ENCODE measurements at regions not wholly inside any gene's neighbourhood (a gene's known extent, or its start where the extent isn't known, plus 50 kb on each side); places are given as distances from the start of the nearest gene placed in this dataset.

DNA sequence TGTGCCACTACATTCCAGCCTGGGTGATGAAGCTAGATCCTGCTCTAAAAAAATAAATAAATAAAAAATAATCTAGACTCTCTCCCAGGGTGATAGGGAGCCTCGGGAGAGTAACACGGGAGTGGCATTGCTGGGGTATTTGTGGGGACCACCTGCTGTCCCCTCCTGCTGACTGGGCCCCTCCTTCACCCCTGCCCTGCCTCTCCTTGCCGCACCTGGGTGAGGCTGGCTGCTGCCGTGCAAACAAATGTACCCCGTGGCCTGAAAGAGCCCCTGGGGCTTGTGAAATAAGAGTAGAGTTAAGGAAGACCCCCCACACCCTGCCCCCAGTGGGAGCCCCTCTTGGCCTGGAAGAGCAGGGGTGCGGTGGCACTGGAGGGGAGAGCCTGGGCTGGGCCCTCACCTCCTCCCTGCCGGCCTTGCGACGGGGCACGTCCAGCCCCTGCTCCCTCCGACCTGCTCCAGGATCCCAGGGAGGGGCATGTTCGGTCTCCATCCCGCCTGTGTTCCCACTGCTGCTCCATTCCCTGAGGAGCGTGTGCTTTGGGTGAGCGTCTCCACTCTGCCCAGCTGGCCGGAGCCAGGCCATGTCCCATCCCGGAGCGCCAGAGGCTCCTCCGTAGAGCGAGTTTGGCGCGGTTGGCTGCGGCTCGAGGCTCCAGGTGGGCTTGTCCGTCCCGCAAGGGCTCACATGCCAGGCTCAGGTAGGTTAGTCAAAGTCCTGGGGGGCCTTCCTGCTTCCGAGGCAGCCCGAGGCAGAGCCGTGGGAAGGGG lies 75.0 kb upstream of the RNU6ATAC start:
- WGBS, 2 donors, result 70 to 80% methylated on average over 3 to 4 of the region's 29 CpGs
- intact Hi-C loops (cut with DNase I), result no loop called here
- H3K27me3 ChIP-seq, result peaks cover 0 to 80% (median 0%) of the 10 kb centered on the region in 4 donors

DNA sequence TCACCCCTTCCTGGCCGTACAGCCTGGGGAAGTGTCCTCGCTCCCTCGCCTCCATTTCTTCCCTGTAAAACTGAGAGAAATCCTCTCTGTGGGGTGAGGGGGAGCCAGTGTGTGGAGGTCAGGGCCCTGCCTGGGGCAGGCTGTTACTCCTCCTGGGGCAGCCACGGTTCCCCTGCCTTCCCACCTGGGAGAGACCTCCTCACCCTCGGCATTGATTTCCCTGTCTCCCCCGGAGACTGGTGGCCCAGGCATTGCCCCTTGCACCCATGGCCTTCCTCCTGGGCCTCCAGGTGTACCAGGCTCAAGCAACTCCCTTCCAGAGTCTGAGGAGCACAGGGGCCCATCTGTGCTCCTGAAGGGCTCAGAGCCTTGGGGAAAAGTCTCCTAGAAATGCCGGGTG lies 75.6 kb upstream of the RNU6ATAC start:
- Histone ChIP-seq H3K4me3 (no peak overlapping the region), H3K27me3 (peaks cover 0 to 80% (median 0%) of the 10 kb centered on the region in 4 donors), H3K27ac (no peak overlapping the region), H3K4me1 (peaks cover 0 to 29% (median 7%) of the 10 kb centered on the region in 3 donors), H3K36me3 (no peaks in the 10 kb centered on the region), H3K9me3 (no peaks in the 10 kb centered on the region)
- intact Hi-C loops (cut with DNase I), result no loop called here
- DNase-seq, result no peak
- TF ChIP-seq, protein P1, sequence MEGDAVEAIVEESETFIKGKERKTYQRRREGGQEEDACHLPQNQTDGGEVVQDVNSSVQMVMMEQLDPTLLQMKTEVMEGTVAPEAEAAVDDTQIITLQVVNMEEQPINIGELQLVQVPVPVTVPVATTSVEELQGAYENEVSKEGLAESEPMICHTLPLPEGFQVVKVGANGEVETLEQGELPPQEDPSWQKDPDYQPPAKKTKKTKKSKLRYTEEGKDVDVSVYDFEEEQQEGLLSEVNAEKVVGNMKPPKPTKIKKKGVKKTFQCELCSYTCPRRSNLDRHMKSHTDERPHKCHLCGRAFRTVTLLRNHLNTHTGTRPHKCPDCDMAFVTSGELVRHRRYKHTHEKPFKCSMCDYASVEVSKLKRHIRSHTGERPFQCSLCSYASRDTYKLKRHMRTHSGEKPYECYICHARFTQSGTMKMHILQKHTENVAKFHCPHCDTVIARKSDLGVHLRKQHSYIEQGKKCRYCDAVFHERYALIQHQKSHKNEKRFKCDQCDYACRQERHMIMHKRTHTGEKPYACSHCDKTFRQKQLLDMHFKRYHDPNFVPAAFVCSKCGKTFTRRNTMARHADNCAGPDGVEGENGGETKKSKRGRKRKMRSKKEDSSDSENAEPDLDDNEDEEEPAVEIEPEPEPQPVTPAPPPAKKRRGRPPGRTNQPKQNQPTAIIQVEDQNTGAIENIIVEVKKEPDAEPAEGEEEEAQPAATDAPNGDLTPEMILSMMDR (IDR thresholded peaks at IDR 0.05), result no peak
- TF ChIP-seq POLR2A (IDR thresholded peaks at IDR 0.05), result no peak
- WGBS, 2 donors, result no CpG with 5 or more reads among the region's 7 CpGs

More for the DNA sequence above, 75.0 kb upstream of the RNU6ATAC start:
- no peak for DNase-seq
- H3K27ac ChIP-seq, result no peak overlapping the region
- TF ChIP-seq, protein P1 (IDR thresholded peaks at IDR 0.05), result no peak
- no peak for TF ChIP-seq POLR2A (IDR thresholded peaks at IDR 0.05)
- H3K36me3 ChIP-seq, result no peaks in the 10 kb centered on the region
- no peaks in the 10 kb centered on the region for H3K9me3 ChIP-seq
- no peak overlapping the region for H3K4me3 ChIP-seq
- peaks cover 0 to 36% (median 9%) of the 10 kb centered on the region in 3 donors for H3K4me1 ChIP-seq

DNA sequence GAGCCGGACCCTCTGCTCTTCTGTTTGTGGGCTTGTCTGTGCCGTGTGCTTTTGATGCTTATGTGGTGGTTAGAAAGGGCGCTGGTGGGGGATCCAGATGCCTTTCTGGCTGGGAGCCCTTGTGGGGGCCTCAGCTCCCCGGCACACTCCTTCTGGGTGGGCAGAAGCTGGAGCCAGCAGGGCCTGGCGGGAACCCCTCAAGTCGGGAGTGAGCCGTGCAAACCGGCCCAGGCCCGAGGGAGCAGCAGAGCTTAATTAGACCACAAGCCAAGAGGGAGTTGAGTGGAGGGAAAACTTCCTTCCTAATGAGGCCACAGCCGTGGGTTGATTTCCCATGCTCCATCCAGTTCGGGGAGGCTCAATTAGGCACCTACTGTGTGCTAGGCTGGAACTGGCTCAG lies 76.0 kb upstream of the RNU6ATAC start:
- Histone ChIP-seq H3K36me3 (no peaks in the 10 kb centered on the region), H3K4me1 (peaks cover 0 to 29% (median 4%) of the 10 kb centered on the region in 3 donors), H3K27me3 (peaks cover 0 to 80% (median 0%) of the 10 kb centered on the region in 4 donors), H3K4me3 (no peak overlapping the region), H3K27ac (no peak overlapping the region), H3K9me3 (no peaks in the 10 kb centered on the region)
- DNase-seq, result no peak
- TF ChIP-seq, protein P1 (IDR thresholded peaks at IDR 0.05), result no peak
- no peak for TF ChIP-seq POLR2A (IDR thresholded peaks at IDR 0.05)
- WGBS, 2 donors, result no CpG with 5 or more reads among the region's 11 CpGs
- intact Hi-C loops (cut with DNase I), result no loop called here

DNA sequence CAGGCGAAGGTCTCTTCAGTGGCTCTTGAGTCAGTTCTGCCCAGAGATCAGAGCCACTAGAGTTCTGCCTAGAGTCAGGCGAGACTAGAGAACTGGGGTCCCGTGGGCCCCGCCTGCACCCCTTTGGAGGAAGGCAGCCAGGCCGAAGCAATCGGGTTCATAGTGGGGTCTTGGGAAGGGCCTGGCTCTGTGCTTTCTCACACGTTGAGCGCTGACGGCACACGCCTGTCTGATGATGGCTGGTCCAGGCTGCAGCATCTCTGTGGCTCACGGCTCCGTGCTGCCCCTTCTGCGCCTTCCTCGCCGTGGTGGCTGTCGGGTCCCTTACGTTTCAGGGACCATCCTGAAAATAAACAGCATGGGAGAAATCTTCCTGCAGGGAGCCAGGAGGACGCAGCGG lies 78.3 kb upstream of the RNU6ATAC start:
- Histone ChIP-seq H3K4me3 (no peak overlapping the region), H3K9me3 (peaks cover 0 to 4% (median under 1%) of the 10 kb centered on the region in 3 donors), H3K36me3 (no peaks in the 10 kb centered on the region), H3K27ac (no peak overlapping the region), H3K27me3 (peaks cover 0 to 66% (median 0%) of the 10 kb centered on the region in 4 donors), H3K4me1 (peaks cover 0 to 14% (median 0%) of the 10 kb centered on the region in 3 donors)
- TF ChIP-seq, protein P1 (IDR thresholded peaks at IDR 0.05), result no peak
- intact Hi-C loops (cut with DNase I), result no loop called here
- WGBS, 2 donors, result 60 to 80% methylated on average over 1 to 9 of the region's 19 CpGs
- DNase-seq, result no peak

DNA sequence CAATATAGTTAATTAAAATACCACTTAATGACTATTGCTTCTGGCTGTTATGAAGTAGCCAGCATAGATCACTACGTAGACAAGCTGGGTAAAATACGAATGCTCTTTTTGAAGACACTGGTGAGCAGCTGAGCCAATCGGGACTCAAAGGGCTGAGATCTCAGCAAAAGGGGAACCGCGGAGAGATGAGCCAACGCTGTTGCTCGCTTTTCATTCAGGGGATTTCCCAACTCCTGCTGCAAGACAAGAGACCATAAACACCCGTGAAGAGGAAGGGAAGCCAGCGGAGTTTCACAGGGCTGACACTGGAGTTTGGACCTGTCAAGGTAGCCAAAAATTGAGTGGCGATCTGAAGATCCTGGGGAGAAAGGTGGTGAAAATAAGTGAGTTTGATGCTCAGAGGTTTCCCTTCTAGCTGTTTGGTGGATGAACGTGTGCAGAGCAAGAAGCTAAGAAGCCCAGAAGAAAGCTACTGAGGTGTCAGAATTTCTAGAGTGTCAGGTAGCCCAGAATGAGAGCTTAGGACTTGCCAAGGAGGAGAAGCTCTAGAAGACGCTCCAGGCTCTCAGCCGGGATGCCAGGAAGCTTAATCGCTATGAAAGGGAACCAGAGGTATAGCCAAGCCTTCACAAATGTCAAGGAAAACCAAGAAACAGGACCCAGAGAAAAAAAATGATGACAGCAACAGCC lies 79.6 kb upstream of the RNU6ATAC start:
- H3K27me3 ChIP-seq, result peaks cover 0 to 65% (median 0%) of the 10 kb centered on the region in 4 donors
- H3K4me3 ChIP-seq, result no peak overlapping the region
- H3K9me3 ChIP-seq, result peaks cover 0 to 16% (median 6%) of the 10 kb centered on the region in 3 donors
- no peak overlapping the region for H3K27ac ChIP-seq
- no peak for DNase-seq
- no peak for TF ChIP-seq POLR2A (IDR thresholded peaks at IDR 0.05)
- TF ChIP-seq, protein P1 (IDR thresholded peaks at IDR 0.05), result no peak
- H3K4me1 ChIP-seq, result peaks cover 0 to 14% (median 0%) of the 10 kb centered on the region in 3 donors
- WGBS, 2 donors, result 5 to 13% methylated on average over 14 of the region's 14 CpGs
- intact Hi-C loops (cut with DNase I), result no loop called here
- H3K36me3 ChIP-seq, result no peaks in the 10 kb centered on the region
